Iris pigment epithelial cell (primary cell): ENCODE measurements at regions not wholly inside any gene's neighbourhood (a gene's known extent, or its start where the extent isn't known, plus 50 kb on each side); places are given as distances from the start of the nearest gene placed in this dataset.
"Not testable (repeated sequence)": the region's sequence is repeated elsewhere in the genome, so short reads cannot be mapped to it uniquely, and the experiment has no call there.

Source experiments
- DNase-seq: peaks from one replicate; pipeline ENCODE4 v3.0.0-alpha.2; 2011; ENCODE audit warnings: low read depth

GRCh38 chr14:71783088-71783487, 149.1 kb upstream of the RGS6 start:
- DNase-seq: no peak

DNA sequence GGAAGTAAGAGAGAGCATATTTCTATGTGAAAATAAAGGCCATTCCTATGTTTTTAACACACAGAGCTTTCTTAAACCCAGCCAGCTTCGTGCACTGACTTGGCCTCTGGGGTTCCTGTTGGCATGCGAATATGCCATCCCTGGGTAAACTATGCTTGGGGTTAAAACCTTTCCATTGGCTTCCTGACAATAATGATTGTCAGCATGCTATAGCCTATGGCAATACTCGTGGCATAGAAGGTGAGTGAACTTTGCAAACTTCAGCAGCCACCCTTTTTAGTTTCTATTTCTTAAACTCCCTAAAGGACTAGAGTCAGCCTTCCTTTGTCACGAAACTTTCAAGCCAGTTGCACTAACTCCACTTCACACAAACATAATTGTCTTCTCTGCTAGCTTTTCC, 148.4 kb upstream of the RGS6 start:
- no peak for DNase-seq

DNA sequence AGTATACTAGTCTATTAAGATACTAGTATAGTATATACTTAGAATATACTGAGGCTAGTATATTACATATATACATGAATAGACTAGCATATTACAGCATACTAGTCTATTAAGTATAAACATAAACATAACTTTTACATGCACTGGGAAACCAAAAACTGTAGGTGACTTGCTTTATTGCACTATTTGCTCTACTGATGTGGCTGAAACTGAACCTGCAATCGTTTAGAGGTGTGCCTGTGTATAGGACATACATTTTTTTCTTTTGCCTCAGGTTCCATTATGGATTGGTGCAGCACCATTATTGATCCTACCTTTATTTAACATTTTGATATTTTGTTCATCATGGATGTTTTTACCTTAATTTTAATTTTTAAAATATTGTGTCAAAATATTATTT, 143.2 kb upstream of the RGS6 start:
- no peak for DNase-seq

DNA sequence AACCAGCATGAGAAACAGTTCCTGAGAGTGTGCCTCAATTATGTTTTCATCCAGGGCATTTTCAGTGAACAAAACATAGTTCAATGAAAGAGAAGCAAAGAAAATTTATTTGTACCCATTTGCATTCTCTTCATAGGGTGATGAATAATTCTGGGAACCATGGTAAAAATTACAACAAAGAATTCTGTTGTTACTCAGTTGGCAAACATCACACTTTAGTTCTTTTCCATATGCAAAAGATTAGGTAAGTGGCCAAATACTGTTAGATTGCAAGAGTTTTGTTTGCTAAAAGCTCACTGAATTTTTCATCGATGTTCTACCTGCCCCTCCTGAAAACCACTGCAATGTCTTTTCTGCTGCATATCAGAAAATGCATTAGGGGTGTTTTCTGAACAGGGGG, 132.4 kb upstream of the RGS6 start:
- DNase-seq: no peak

DNA sequence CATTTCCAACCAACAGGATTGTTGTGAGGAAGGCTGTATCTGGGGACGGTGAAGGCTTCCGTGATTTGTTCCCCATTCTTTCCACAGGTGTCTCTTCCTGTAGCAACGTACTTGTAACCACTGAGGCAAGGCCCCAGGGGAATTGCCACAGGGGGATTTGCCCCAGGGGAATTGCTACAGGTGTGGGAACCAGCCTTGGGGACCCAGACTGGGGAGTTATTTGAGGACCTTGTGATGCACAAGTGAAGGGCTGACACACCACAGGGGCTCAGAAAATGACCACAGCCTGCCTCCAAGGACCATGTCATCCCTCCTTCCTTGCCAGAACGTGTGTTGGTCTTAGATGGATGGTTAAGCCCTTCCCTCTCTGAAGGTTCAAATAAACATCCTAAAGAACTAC, 131.4 kb upstream of the RGS6 start:
- DNase-seq: no peak

GRCh38 chr14:71803539-71804260, 128.5 kb upstream of the RGS6 start:
- DNase-seq: peak; percentile 90

GRCh38 chr14:71804992-71805391, 127.2 kb upstream of the RGS6 start:
- peak; percentile 14 for DNase-seq

- peak; percentile 66 for DNase-seq
Observed at GRCh38 chr14:71807049-71807448, 125.2 kb upstream of the RGS6 start.

GRCh38 chr14:71810800-71811199, 121.4 kb upstream of the RGS6 start:
- not testable (repeated sequence) for DNase-seq

DNA sequence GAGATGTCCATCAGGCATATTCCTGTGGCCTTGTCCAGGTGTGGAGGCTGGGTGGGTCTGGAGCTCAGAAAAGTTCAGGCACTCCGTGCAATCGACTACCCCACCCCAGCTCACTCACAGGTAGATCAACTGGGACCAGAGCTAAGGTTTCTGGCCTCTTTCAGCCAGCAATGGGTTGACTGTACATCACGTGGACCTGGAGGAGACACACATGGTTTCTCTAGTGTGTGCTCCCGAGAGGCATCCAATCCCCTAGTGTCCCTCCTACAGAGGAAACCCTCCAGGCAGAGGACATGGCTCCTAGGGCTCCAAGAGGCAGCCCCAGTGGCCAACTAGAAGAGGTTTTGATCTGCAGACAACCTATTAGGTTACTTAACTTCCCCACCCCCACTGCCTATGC, 119.5 kb upstream of the RGS6 start:
- no peak for DNase-seq

DNA sequence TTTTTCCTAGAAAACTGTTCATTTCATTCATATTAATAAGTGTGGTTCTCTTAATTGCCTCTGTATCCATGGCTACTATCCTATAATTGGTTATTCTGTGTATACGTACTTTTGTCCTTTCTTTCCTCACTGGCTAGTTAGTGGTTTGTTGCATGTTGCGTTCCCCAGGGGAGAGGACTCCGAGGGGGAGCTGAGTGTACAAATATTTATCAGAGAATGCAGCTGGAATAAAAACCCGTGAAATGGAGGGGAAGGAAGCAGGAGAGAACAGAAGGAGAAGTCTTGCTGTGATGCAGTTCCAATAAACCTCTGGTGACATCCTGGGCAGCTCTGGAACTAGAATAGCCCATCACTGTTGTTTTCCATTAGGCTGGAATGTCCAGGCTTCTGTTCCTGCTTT, 117.1 kb upstream of the RGS6 start:
- no peak for DNase-seq

- DNase-seq: no peak
Observed at GRCh38 chr14:71824816-71825215, 107.4 kb upstream of the RGS6 start.

DNA sequence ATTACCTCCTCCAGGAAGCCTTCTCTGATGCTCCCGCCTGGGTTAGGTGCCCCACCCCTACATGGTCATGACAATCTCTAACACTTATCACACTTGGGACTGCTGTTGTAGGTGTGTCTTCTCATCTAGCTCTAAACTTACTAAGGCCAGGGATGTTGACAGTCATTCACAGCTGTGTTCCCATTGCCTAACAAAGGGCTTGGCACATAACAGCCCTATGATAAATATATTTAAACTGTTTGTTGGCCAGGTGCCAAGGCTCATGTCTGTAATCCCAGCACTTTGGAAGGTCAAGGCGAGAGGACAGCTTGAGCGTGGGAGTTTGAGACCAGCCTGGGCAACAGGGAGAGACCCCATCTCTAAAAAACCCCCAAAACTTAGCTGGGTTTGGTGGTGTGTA, 98.8 kb upstream of the RGS6 start:
- DNase-seq: no peak

DNA sequence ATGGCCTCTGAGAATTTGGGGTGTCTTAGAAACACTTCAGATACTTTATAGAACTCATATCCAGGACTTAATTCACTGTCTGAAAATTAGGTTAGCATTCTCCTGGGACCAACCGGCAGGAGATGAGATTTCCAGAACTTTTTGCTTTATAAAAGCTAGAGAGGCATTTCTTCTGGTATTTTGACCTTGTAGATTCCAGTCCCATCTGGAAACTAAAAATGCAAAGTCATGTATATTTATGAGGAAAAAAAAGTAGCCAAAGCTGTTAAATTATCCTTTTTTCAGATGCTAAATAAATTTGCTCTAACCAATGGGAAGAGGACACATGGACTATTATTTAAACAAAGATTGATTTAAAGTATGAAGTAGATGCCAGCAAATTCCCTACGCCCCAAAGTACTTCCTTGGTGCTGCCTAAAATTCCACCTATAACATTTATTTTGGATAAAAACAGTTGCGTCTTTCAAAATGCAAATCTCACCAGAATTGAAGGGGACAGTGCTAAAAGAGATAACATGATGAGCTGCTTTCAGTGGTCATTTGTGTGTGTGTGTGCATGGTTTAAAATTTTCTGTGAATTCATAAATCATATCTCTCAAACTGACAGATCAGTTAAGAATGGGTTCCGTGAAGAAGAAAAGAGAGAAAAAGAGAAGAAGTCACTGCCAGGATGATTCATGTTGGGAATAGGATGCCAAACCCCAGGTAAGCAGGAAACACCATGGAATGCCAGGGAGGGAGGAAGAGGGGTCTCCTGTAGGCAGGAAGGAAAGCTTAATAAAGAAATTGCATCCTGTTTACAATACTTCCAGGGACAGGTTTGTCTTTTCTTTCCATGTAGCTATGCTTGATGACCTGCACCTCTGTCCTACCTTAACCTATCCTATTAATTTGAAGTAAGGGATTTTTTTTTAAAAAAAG, 97.7 kb upstream of the RGS6 start:
- DNase-seq: no peak

DNA sequence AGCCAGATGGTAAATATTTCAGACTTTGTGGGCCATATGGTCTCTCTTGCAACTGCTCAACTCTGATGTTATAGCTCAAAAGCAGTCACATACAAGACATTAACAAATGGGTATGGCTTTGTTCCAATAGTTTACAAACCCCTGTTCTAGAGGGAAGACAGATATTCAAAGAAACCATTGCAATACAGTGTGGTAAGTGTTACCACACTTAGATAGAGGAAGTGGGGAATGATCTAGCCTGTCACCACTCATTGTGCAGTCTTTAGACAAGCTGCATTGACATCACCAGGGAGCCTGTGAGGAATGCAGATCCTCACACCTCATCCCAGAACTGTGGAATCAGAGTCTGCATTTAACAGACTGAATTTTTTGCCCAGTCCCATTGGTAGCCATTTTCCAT, 80.0 kb upstream of the RGS6 start:
- no peak for DNase-seq

DNA sequence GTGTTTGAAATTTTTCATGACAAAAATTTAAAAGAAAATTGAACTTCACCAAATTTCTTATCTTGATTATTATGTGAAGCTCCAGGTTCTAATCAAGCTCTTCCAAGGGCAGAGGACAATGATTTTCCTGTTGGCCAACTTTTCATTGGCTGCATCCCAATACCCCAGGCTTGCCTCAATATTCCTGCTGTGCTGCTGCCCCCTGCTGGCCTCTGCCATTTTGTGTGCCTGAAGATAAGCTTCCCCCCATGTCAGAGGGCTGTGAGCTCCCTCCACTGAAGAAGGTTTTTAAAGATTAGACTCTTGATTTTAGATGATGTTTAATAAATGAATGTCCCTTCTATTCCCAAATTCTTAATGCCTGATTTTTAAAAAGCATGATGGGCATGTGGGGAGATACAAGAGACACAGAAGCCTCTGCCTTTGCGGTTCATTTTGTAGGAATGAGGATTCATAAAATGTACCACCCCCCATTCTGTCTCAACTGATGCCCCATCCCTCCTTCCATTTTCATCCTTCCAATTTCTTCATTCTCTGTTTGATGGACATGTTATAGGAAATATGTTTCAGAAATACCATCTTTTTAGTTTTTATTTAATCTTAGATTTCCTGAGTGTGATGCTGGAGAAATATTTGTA, 76.7 kb upstream of the RGS6 start:
- peak; percentile 77 for DNase-seq

GRCh38 chr14:71856199-71856919, 75.9 kb upstream of the RGS6 start:
- DNase-seq: no peak

- no peak for DNase-seq
Observed at GRCh38 chr14:71863049-71863448, 69.2 kb upstream of the RGS6 start.

DNA sequence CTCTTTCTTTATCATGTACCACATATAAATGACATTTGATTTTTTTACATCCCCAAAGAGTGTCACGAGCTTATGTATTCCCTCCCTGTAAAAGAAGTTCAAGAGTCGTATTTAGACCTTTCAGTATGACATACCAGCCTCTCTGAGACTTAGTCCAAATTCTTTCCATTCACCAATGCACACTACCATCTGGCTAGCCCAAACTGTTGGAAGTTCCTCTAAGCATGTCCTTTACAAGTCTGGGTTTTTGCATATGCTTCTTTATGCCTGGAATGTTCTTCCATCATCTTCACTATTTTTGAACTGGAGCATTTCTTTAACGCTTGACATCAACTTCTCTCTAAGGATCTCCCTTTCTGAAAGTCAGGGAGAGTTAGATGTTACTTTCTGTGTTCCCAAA, 68.5 kb upstream of the RGS6 start:
- DNase-seq: no peak
